ENCODE measurements at regions not wholly inside any gene's neighbourhood (a gene's known extent, or its start where the extent isn't known, plus 50 kb on each side); places are given as distances from the start of the nearest gene placed in this dataset.
"Not testable (repeated sequence)": the region's sequence is repeated elsewhere in the genome, so short reads cannot be mapped to it uniquely, and the experiment has no call there.

- no peaks in the 10 kb centered on the region for H3K27me3 ChIP-seq (replicated peaks in 1 of 4; ENCODE audit: control extremely low read depth in 1 of 4, control insufficient read depth in 3 of 4, insufficient read depth in 4 of 4, low read length in 3 of 4)
- ATAC-seq (ENCODE audit: low read depth) = no peak
- no peak overlapping the region for H3K9ac ChIP-seq (ENCODE audit: low read length)
- Mint-ChIP-seq H3K9me3 (ENCODE audit: insufficient read depth) (peaks cover 2% of the 10 kb centered on the region), H3K4me1 (no peaks in the 10 kb centered on the region), H3K4me3 (no peak overlapping the region), H3K27ac (no peak overlapping the region), H3K27me3 (no peaks in the 10 kb centered on the region)
- H4K20me1 ChIP-seq (ENCODE audit: control insufficient read depth, insufficient read depth, low read length, poor library complexity, severe bottlenecking) = no peaks in the 10 kb centered on the region
- no peaks in the 10 kb centered on the region for H3K36me3 ChIP-seq (replicated peaks in 1 of 2; ENCODE audit: control extremely low read depth in 1 of 2, control insufficient read depth in 1 of 2, extremely low read depth in 1 of 2, insufficient read depth in 2 of 2, low read length in 1 of 2)
- ChIA-PET CTCF (no interaction called here), POLR2A (no interaction called here)
- no peak overlapping the region for H3K4me3 ChIP-seq (ENCODE audit: control extremely low read depth in 1 of 5, extremely low read depth in 1 of 5, insufficient read depth in 1 of 5, low read depth in 2 of 5, low read length in 4 of 5)
- intact Hi-C loops (cut with micrococcal nuclease) = no loop called here
- WGBS (ENCODE audit: insufficient coverage) = no CpG with 5 or more reads among the region's 1 CpG
- no peak overlapping the region for H2AFZ ChIP-seq (ENCODE audit: insufficient read depth, low read depth, low read length, poor library complexity, severe bottlenecking)
- H3K4me1 ChIP-seq (ENCODE audit: control insufficient read depth in 2 of 2, insufficient read depth in 2 of 2, low read length in 2 of 2) = no peaks in the 10 kb centered on the region
- no peak overlapping the region for H3K4me2 ChIP-seq (replicated peaks; ENCODE audit: low read depth, low read length, poor library complexity, severe bottlenecking)
- no peak for DNase-seq
- H3K79me2 ChIP-seq (ENCODE audit: control insufficient read depth, insufficient read depth, low read length) = no peaks in the 10 kb centered on the region
- peaks cover 0 to 4% (median 0%) of the 10 kb centered on the region in 3 donors for H3K9me3 ChIP-seq (ENCODE audit: control extremely low read depth in 1 of 3, control insufficient read depth in 2 of 3, insufficient read depth in 1 of 3, low read length in 2 of 3)
- no peak overlapping the region for H3K27ac ChIP-seq (ENCODE audit: low read length in 2 of 2)
- TF ChIP-seq CTCF (IDR thresholded peaks at IDR 0.05) (no peak), EZH2 (IDR thresholded peaks at IDR 0.05; ENCODE audit: borderline replicate concordance, insufficient read depth, low read depth, low read length, poor library complexity, severe bottlenecking) (no peak)
These were observed 141.0 kb downstream of the LTN1 start for GRCh38 chr21:28851645-28852044.

GRCh38 chr21:28839237-28839636, 153.4 kb downstream of the LTN1 start:
- H4K20me1 ChIP-seq (ENCODE audit: control insufficient read depth, insufficient read depth, low read length, poor library complexity, severe bottlenecking); H3K27me3 ChIP-seq (replicated peaks in 1 of 4; ENCODE audit: control extremely low read depth in 1 of 4, control insufficient read depth in 3 of 4, insufficient read depth in 4 of 4, low read length in 3 of 4); H3K4me1 Mint-ChIP-seq; H3K27ac Mint-ChIP-seq; H3K79me2 ChIP-seq (ENCODE audit: control insufficient read depth, insufficient read depth, low read length); H2AFZ ChIP-seq (ENCODE audit: insufficient read depth, low read depth, low read length, poor library complexity, severe bottlenecking); H3K9me3 ChIP-seq (ENCODE audit: control extremely low read depth in 1 of 3, control insufficient read depth in 2 of 3, insufficient read depth in 1 of 3, low read length in 2 of 3); POLR2A ChIA-PET; H3K9ac ChIP-seq (ENCODE audit: low read length); ATAC-seq (ENCODE audit: low read depth); intact Hi-C loops (cut with micrococcal nuclease); H3K4me2 ChIP-seq (replicated peaks; ENCODE audit: low read depth, low read length, poor library complexity, severe bottlenecking); H3K36me3 ChIP-seq (replicated peaks in 1 of 2; ENCODE audit: control extremely low read depth in 1 of 2, control insufficient read depth in 1 of 2, extremely low read depth in 1 of 2, insufficient read depth in 2 of 2, low read length in 1 of 2); CTCF ChIA-PET; H3K27me3 Mint-ChIP-seq; H3K4me1 ChIP-seq (ENCODE audit: control insufficient read depth in 2 of 2, insufficient read depth in 2 of 2, low read length in 2 of 2); H3K9me3 Mint-ChIP-seq (ENCODE audit: insufficient read depth); H3K27ac ChIP-seq (ENCODE audit: low read length in 2 of 2); DNase-seq; H3K4me3 Mint-ChIP-seq; H3K4me3 ChIP-seq (ENCODE audit: control extremely low read depth in 1 of 5, extremely low read depth in 1 of 5, insufficient read depth in 1 of 5, low read depth in 2 of 5, low read length in 4 of 5): not testable (repeated sequence)
- no CpG with 5 or more reads among the region's 1 CpG for WGBS (ENCODE audit: insufficient coverage)

GRCh38 chr21:28837426-28837825, 155.3 kb downstream of the LTN1 start:
- H3K27me3 ChIP-seq (replicated peaks in 1 of 4; ENCODE audit: control extremely low read depth in 1 of 4, control insufficient read depth in 3 of 4, insufficient read depth in 4 of 4, low read length in 3 of 4); H3K4me1 Mint-ChIP-seq; H3K9me3 Mint-ChIP-seq (ENCODE audit: insufficient read depth); H3K27ac ChIP-seq (ENCODE audit: low read length in 2 of 2); H3K9me3 ChIP-seq (ENCODE audit: control extremely low read depth in 1 of 3, control insufficient read depth in 2 of 3, insufficient read depth in 1 of 3, low read length in 2 of 3); ATAC-seq (ENCODE audit: low read depth); H3K4me3 ChIP-seq (ENCODE audit: control extremely low read depth in 1 of 5, extremely low read depth in 1 of 5, insufficient read depth in 1 of 5, low read depth in 2 of 5, low read length in 4 of 5); POLR2A ChIA-PET; CTCF ChIA-PET; H4K20me1 ChIP-seq (ENCODE audit: control insufficient read depth, insufficient read depth, low read length, poor library complexity, severe bottlenecking); DNase-seq; H3K4me3 Mint-ChIP-seq; H3K36me3 ChIP-seq (replicated peaks in 1 of 2; ENCODE audit: control extremely low read depth in 1 of 2, control insufficient read depth in 1 of 2, extremely low read depth in 1 of 2, insufficient read depth in 2 of 2, low read length in 1 of 2); H3K4me2 ChIP-seq (replicated peaks; ENCODE audit: low read depth, low read length, poor library complexity, severe bottlenecking); H2AFZ ChIP-seq (ENCODE audit: insufficient read depth, low read depth, low read length, poor library complexity, severe bottlenecking); H3K9ac ChIP-seq (ENCODE audit: low read length); H3K27me3 Mint-ChIP-seq; H3K27ac Mint-ChIP-seq; H3K4me1 ChIP-seq (ENCODE audit: control insufficient read depth in 2 of 2, insufficient read depth in 2 of 2, low read length in 2 of 2); H3K79me2 ChIP-seq (ENCODE audit: control insufficient read depth, insufficient read depth, low read length); intact Hi-C loops (cut with micrococcal nuclease): not testable (repeated sequence)
- WGBS (ENCODE audit: insufficient coverage) = no CpG with 5 or more reads among the region's 1 CpG
